K562 (cell line): ENCODE measurements at regions not wholly inside any gene's neighbourhood (a gene's known extent, or its start where the extent isn't known, plus 50 kb on each side); places are given as distances from the start of the nearest gene placed in this dataset.

ENCODE experiments used
- CEBPZ ChIP-seq: fragments of 150-350 bp; IDR thresholded peaks from 2 replicates; pipeline ENCODE4 v1.6.1; 2014; ENCODE audit warnings: low read depth, mild to moderate bottlenecking, low read length, borderline replicate concordance
- DEAF1 ChIP-seq: fragments of 450-650 bp; formaldehyde crosslinking; IDR thresholded peaks from 2 replicates; pipeline ENCODE4 v1.4.0; 2020; ENCODE audit warnings: mild to moderate bottlenecking, moderate library complexity
- JUN ChIP-seq, 2 experiments: sonication (generic) in 1 of 2; formaldehyde crosslinking in 1 of 2; IDR thresholded peaks; 2 replicates each; pipeline versions ENCODE4 v1.6.1 to v1.8.0; 2012 to 2022; ENCODE audit warnings: borderline replicate concordance in 2 of 2, mild to moderate bottlenecking in 2 of 2, improper control_type of control experiment in 1 of 2, low read depth in 1 of 2, low read length in 1 of 2, missing genetic modification reagents in 1 of 2
- KDM2B ChIP-seq: fragments of 250-450 bp; sonication (Bioruptor Pico); IDR thresholded peaks from 2 replicates; pipeline ENCODE4 v1.8.0; 2021; ENCODE audit warnings: mild to moderate bottlenecking, moderate library complexity
- KLF13 ChIP-seq: fragments of 450-650 bp; IDR thresholded peaks from 2 replicates; pipeline ENCODE4 v1.6.1; 2016; ENCODE audit warnings: missing genetic modification characterization, low read depth, mild to moderate bottlenecking, missing compliant biosample characterization, moderate library complexity, borderline replicate concordance
- PHB2 ChIP-seq: fragments of 450-650 bp; IDR thresholded peaks from 2 replicates; pipeline ENCODE4 v1.6.1; 2017; ENCODE audit warnings: low read depth
- RBFOX2 ChIP-seq: fragments of 200-400 bp; formaldehyde crosslinking; IDR thresholded peaks from 2 replicates; pipeline ENCODE4 v1.6.1; 2017; ENCODE audit warnings: low read depth, mild to moderate bottlenecking, low read length, moderate library complexity
- RBM25 ChIP-seq: fragments of 200-400 bp; formaldehyde crosslinking; IDR thresholded peaks from 2 replicates; pipeline ENCODE4 v1.6.1; 2018; ENCODE audit warnings: low read length, low read depth, moderate library complexity; ENCODE audit not compliant: severe bottlenecking
- SIX5 ChIP-seq, 2 experiments: IDR thresholded peaks; 2 replicates each; pipeline ENCODE4 v1.6.1; 2011; ENCODE audit warnings: low read length in 2 of 2, borderline replicate concordance in 1 of 2, low read depth in 1 of 2, mild to moderate bottlenecking in 1 of 2, moderate library complexity in 1 of 2; ENCODE audit not compliant: insufficient read depth in 1 of 2
- SMARCE1 ChIP-seq: fragments of 450-650 bp; IDR thresholded peaks from 2 replicates; pipeline ENCODE4 v1.7.1; 2016; ENCODE audit warnings: mild to moderate bottlenecking
- SOX6 ChIP-seq: fragments of 450-650 bp; IDR thresholded peaks from 2 replicates; pipeline ENCODE4 v1.6.1; 2014; ENCODE audit warnings: mild to moderate bottlenecking
- SREBF1 ChIP-seq: fragments of 150-350 bp; IDR thresholded peaks from 2 replicates; pipeline ENCODE4 v1.6.1; 2014; ENCODE audit warnings: antibody characterized with exemption, low read depth, low read length, borderline replicate concordance
- SRSF7 ChIP-seq: fragments of 200-400 bp; formaldehyde crosslinking; optimal IDR thresholded peaks from 2 replicates; pipeline ENCODE3; 2017; ENCODE audit warnings: mild to moderate bottlenecking, low read depth, low read length
- TAF1 ChIP-seq: IDR thresholded peaks from 2 replicates; pipeline ENCODE4 v1.6.1; 2011; ENCODE audit warnings: mild to moderate bottlenecking, low read length, moderate library complexity; ENCODE audit not compliant: insufficient read depth, control insufficient read depth, severe bottlenecking; ENCODE audit errors: extremely low read depth
- ZBTB8A ChIP-seq: fragments of 450-650 bp; IDR thresholded peaks from 2 replicates; pipeline ENCODE4 v1.6.1; 2018; ENCODE audit warnings: mild to moderate bottlenecking, moderate library complexity; ENCODE audit not compliant: partially characterized antibody
- ZNF511 ChIP-seq: sonication (generic); formaldehyde crosslinking; IDR thresholded peaks from 2 replicates; pipeline ENCODE4 v1.8.0; 2022; ENCODE audit warnings: mild to moderate bottlenecking, missing genetic modification reagents
- TF ChIP-seq, protein P1 (sequence below), 2 experiments: fragments of 450-650 bp in 1 of 2; IDR thresholded peaks; 2 replicates each; pipeline ENCODE4 v1.6.1; 2011 to 2017; ENCODE audit warnings: low read depth in 2 of 2, antibody characterized with exemption in 1 of 2, borderline replicate concordance in 1 of 2, low read length in 1 of 2, mild to moderate bottlenecking in 1 of 2, mixed read lengths in 1 of 2; ENCODE audit not compliant: control insufficient read depth in 1 of 2

GRCh38 chr18:25921677-25922421 lies 168.6 kb downstream of the SS18 start (continued):
- no peak for TF ChIP-seq CEBPZ
- no peak for TF ChIP-seq SRSF7
- TF ChIP-seq TAF1, result no peak
- TF ChIP-seq JUN (IDR thresholded peaks at IDR 0.05; ENCODE audit: borderline replicate concordance, low read depth, low read length), result peak; percentile 20; the same call in 1 of the 2 replicates
- TF ChIP-seq JUN (CRISPR knock-in tag; IDR thresholded peaks at IDR 0.05; ENCODE audit: borderline replicate concordance), result no peak
- no peak for TF ChIP-seq PHB2
- peak; percentile 64 for TF ChIP-seq DEAF1 (CRISPR knock-in tag)
- no peak for TF ChIP-seq SIX5 (IDR thresholded peaks at IDR 0.05; ENCODE audit: borderline replicate concordance in 1 of 2, insufficient read depth in 1 of 2, low read depth in 1 of 2, low read length in 2 of 2)
- TF ChIP-seq ZBTB8A, result no peak
- no peak for TF ChIP-seq RBM25
- no peak for TF ChIP-seq SOX6
- peak; percentile 57; the same call in 1 of the 2 replicates for TF ChIP-seq KLF13 (tag)
- TF ChIP-seq, protein P1, sequence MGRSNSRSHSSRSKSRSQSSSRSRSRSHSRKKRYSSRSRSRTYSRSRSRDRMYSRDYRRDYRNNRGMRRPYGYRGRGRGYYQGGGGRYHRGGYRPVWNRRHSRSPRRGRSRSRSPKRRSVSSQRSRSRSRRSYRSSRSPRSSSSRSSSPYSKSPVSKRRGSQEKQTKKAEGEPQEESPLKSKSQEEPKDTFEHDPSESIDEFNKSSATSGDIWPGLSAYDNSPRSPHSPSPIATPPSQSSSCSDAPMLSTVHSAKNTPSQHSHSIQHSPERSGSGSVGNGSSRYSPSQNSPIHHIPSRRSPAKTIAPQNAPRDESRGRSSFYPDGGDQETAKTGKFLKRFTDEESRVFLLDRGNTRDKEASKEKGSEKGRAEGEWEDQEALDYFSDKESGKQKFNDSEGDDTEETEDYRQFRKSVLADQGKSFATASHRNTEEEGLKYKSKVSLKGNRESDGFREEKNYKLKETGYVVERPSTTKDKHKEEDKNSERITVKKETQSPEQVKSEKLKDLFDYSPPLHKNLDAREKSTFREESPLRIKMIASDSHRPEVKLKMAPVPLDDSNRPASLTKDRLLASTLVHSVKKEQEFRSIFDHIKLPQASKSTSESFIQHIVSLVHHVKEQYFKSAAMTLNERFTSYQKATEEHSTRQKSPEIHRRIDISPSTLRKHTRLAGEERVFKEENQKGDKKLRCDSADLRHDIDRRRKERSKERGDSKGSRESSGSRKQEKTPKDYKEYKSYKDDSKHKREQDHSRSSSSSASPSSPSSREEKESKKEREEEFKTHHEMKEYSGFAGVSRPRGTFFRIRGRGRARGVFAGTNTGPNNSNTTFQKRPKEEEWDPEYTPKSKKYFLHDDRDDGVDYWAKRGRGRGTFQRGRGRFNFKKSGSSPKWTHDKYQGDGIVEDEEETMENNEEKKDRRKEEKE (IDR thresholded peaks at IDR 0.05; ENCODE audit: borderline replicate concordance in 1 of 2, control insufficient read depth in 1 of 2, low read depth in 2 of 2, low read length in 1 of 2), result no peak
- TF ChIP-seq ZNF511 (CRISPR knock-in tag), result no peak
- no peak for TF ChIP-seq RBFOX2
- no peak for TF ChIP-seq SREBF1
- no peak for TF ChIP-seq SMARCE1
- TF ChIP-seq KDM2B, result no peak
